IMR-90 (cell line): ENCODE measurements at regions not wholly inside any gene's neighbourhood (a gene's known extent, or its start where the extent isn't known, plus 50 kb on each side); places are given as distances from the start of the nearest gene placed in this dataset.

Experiments
- BHLHE40 ChIP-seq: fragments of 150-350 bp; IDR thresholded peaks from 2 replicates; pipeline ENCODE4 v1.6.1; 2016; ENCODE audit warnings: mild to moderate bottlenecking, low read depth, low read length
- CEBPB ChIP-seq: IDR thresholded peaks from 2 replicates; pipeline ENCODE4 v1.6.1; 2012; ENCODE audit warnings: low read depth, low read length, improper control_type of control experiment
- CHD1 ChIP-seq: IDR thresholded peaks from 2 replicates; pipeline ENCODE4 v1.6.1; 2012; ENCODE audit warnings: low read depth, low read length, improper control_type of control experiment
- CTCF ChIP-seq: conservative IDR thresholded peaks from 2 replicates; pipeline ENCODE4 v1.5.1; 2012; ENCODE audit warnings: mild to moderate bottlenecking, low read depth, low read length, improper control_type of control experiment
- MAFK ChIP-seq: IDR thresholded peaks from 2 replicates; pipeline ENCODE4 v1.6.1; 2012; ENCODE audit warnings: low read depth, low read length, improper control_type of control experiment
- MAZ ChIP-seq: IDR thresholded peaks from 2 replicates; pipeline ENCODE4 v1.6.1; 2012; ENCODE audit warnings: low read depth, mild to moderate bottlenecking, low read length, improper control_type of control experiment, moderate library complexity, borderline replicate concordance
- NFE2L2 ChIP-seq: fragments of 150-350 bp; IDR thresholded peaks from 2 replicates; pipeline ENCODE4 v1.6.1; 2016; ENCODE audit warnings: low read depth, mild to moderate bottlenecking, low read length
- POLR2A ChIP-seq: IDR thresholded peaks from 2 replicates; pipeline ENCODE4 v1.6.1; 2012; ENCODE audit warnings: mild to moderate bottlenecking, low read depth, low read length
- RAD21 ChIP-seq: IDR thresholded peaks from 2 replicates; pipeline ENCODE4 v1.6.1; 2012; ENCODE audit warnings: low read length, improper control_type of control experiment
- RCOR1 ChIP-seq: IDR thresholded peaks from 2 replicates; pipeline ENCODE4 v1.6.1; 2012; ENCODE audit warnings: mild to moderate bottlenecking, low read length, improper control_type of control experiment; ENCODE audit not compliant: insufficient replicate concordance
- RFX5 ChIP-seq: IDR thresholded peaks from 2 replicates; pipeline ENCODE4 v1.8.0; 2012; ENCODE audit warnings: low read depth, mild to moderate bottlenecking, low read length, moderate library complexity
- SMC3 ChIP-seq: fragments of 150-350 bp; IDR thresholded peaks from 2 replicates; pipeline ENCODE4 v1.6.1; 2016; ENCODE audit warnings: low read depth, mild to moderate bottlenecking, antibody characterized with exemption, low read length, moderate library complexity
- USF2 ChIP-seq: fragments of 150-350 bp; IDR thresholded peaks from 2 replicates; pipeline ENCODE4 v1.6.1; 2017; ENCODE audit warnings: mild to moderate bottlenecking, antibody characterized with exemption, low read length, low read depth
- TF ChIP-seq, protein P1 (sequence below): fragments of 150-350 bp; IDR thresholded peaks from 2 replicates; pipeline ENCODE4 v1.6.1; 2016; ENCODE audit warnings: low read depth, mild to moderate bottlenecking, low read length, moderate library complexity, borderline replicate concordance

DNA sequence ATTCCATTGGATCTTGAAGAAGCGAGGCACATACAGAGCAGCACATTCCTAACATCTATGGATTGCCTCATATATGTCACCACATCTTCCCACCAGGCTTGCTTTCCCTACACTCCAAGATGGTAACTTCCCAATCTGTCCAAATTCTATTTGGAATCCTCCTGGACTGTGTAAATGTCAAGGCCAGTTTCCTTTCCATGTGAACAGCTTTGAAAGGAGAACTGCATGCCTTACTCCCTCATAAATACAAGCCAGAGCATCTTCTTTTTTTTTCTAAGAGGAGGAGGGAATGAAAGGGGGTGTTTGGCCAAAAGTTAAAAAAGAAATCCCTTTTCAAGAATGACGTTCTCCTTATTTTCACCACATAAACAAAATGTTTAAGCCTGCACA, 103.8 kb upstream of the OSR1 start:
- TF ChIP-seq CTCF (no peak), MAFK (no peak), POLR2A (no peak), NFE2L2 (no peak), SMC3 (no peak), CEBPB (no peak), USF2 (no peak), RAD21 (no peak), RCOR1 (no peak), MAZ (no peak), RFX5 (no peak), BHLHE40 (no peak), CHD1 (no peak)
- TF ChIP-seq, protein P1, sequence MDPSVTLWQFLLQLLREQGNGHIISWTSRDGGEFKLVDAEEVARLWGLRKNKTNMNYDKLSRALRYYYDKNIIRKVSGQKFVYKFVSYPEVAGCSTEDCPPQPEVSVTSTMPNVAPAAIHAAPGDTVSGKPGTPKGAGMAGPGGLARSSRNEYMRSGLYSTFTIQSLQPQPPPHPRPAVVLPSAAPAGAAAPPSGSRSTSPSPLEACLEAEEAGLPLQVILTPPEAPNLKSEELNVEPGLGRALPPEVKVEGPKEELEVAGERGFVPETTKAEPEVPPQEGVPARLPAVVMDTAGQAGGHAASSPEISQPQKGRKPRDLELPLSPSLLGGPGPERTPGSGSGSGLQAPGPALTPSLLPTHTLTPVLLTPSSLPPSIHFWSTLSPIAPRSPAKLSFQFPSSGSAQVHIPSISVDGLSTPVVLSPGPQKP, result no peak
